GM11168 (cell line): ENCODE measurements at regions not wholly inside any gene's neighbourhood (a gene's known extent, or its start where the extent isn't known, plus 50 kb on each side); places are given as distances from the start of the nearest gene placed in this dataset.
"Not testable (repeated sequence)": the region's sequence is repeated elsewhere in the genome, so short reads cannot be mapped to it uniquely, and the experiment has no call there.

Experiments
- in situ Hi-C: fragments of 300-500 bp; cut with MboI; formaldehyde crosslinking; loops from one replicate; pipeline ENCODE4 v1.12.0; 2022; ENCODE audit warnings: low sequenced_read_pairs; ENCODE audit not compliant: unreplicated experiment

- in situ Hi-C loops, result no loop called here
Measured at GRCh38 chr6:166712286-166713228, 85.5 kb upstream of the RPS6KA2 start.

GRCh38 chr6:166710084-166710483 is 83.0 kb upstream of the RPS6KA2 start:
- in situ Hi-C loops, result no loop called here

GRCh38 chr6:166708460-166708859 is 81.4 kb upstream of the RPS6KA2 start:
- in situ Hi-C loops, result no loop called here

- in situ Hi-C loops, result no loop called here
Measured at GRCh38 chr6:166707045-166707444, 80.0 kb upstream of the RPS6KA2 start.

- in situ Hi-C loops, result no loop called here
Measured at GRCh38 chr6:166705069-166705468, 78.0 kb upstream of the RPS6KA2 start.

- in situ Hi-C loops, result no loop called here
Measured at GRCh38 chr6:166704171-166704570, 77.1 kb upstream of the RPS6KA2 start.

- in situ Hi-C loops, result no loop called here
Measured at GRCh38 chr6:166703149-166703710, 76.2 kb upstream of the RPS6KA2 start.

GRCh38 chr6:166701424-166701823 is 74.4 kb upstream of the RPS6KA2 start:
- in situ Hi-C loops, result not testable (repeated sequence)

- in situ Hi-C loops, result not testable (repeated sequence)
Measured at GRCh38 chr6:166700871-166701270, 73.8 kb upstream of the RPS6KA2 start.

GRCh38 chr6:166697113-166697512 is 70.1 kb upstream of the RPS6KA2 start:
- in situ Hi-C loops, result no loop called here

GRCh38 chr6:166693880-166694279 is 66.8 kb upstream of the RPS6KA2 start:
- in situ Hi-C loops, result no loop called here

GRCh38 chr6:166692723-166693302 is 65.8 kb upstream of the RPS6KA2 start:
- in situ Hi-C loops, result no loop called here

- in situ Hi-C loops, result no loop called here
Measured at GRCh38 chr6:166691746-166692145, 64.7 kb upstream of the RPS6KA2 start.

- in situ Hi-C loops, result no loop called here
Measured at GRCh38 chr6:166691199-166691598, 64.1 kb upstream of the RPS6KA2 start.

- in situ Hi-C loops, result no loop called here
Measured at GRCh38 chr6:166689687-166690086, 62.6 kb upstream of the RPS6KA2 start.

GRCh38 chr6:166688901-166689300 is 61.9 kb upstream of the RPS6KA2 start:
- in situ Hi-C loops, result no loop called here

- in situ Hi-C loops, result no loop called here
Measured at GRCh38 chr6:166687879-166688205, 60.8 kb upstream of the RPS6KA2 start.

- in situ Hi-C loops, result no loop called here
Measured at GRCh38 chr6:166687070-166687878, 60.2 kb upstream of the RPS6KA2 start.

- in situ Hi-C loops, result no loop called here
Measured at GRCh38 chr6:166686317-166686716, 59.3 kb upstream of the RPS6KA2 start.

GRCh38 chr6:166684866-166685265 is 57.8 kb upstream of the RPS6KA2 start:
- in situ Hi-C loops, result no loop called here

GRCh38 chr6:166684170-166684569 is 57.1 kb upstream of the RPS6KA2 start:
- in situ Hi-C loops, result no loop called here
